ENCODE measurements at regions not wholly inside any gene's neighbourhood (a gene's known extent, or its start where the extent isn't known, plus 50 kb on each side); places are given as distances from the start of the nearest gene placed in this dataset.

- no peak for TF ChIP-seq CTCF (IDR thresholded peaks at IDR 0.05)
- no peak for TF ChIP-seq POLR2A (IDR thresholded peaks at IDR 0.05)
These were observed 67.6 kb upstream of the PPARGC1A start for GRCh38 chr4:23957465-23957864.
